ENCODE measurements at regions not wholly inside any gene's neighbourhood (a gene's known extent, or its start where the extent isn't known, plus 50 kb on each side); places are given as distances from the start of the nearest gene placed in this dataset.

DNA sequence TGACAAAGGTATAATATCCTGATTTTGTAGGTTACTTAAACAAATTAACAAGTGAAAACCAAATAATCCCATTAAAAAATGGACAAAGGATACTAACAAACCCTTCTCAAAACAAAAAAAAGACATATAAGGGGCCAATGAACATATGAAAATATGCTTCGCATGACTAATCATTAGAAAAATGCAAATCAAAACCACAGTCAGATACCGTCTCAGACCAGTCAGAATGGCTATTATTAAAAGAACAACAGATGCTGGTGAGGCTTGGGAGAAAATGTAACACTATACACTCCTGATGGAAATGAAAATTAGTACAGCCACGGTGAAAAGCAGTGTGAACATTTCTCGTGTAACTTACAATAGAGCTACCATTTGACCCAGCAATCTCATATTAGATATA is 1542.2 kb upstream of the CDH9 start:
- DNase-seq (no peak), ATAC-seq (no peak)
- no peak overlapping the region for H3K27ac ChIP-seq (ENCODE audit: low read length)
- H3K27ac Mint-ChIP-seq, result no peak overlapping the region
- 78% methylated on average over 4 of the region's 4 CpGs for WGBS (ENCODE audit: insufficient coverage)
- H3K36me3 Mint-ChIP-seq, result peaks cover 38% of the 10 kb centered on the region
- no peaks in the 10 kb centered on the region for H3K27me3 ChIP-seq (ENCODE audit: control insufficient read depth, insufficient read depth, low read length)
- no peaks in the 10 kb centered on the region for H3K4me1 Mint-ChIP-seq
- H3K9me3 ChIP-seq (ENCODE audit: control insufficient read depth, insufficient read depth, low read length), result no peaks in the 10 kb centered on the region
- intact Hi-C loops (cut with micrococcal nuclease), result no loop called here
- peaks cover 23 to 42% of the 10 kb centered on the region in 2 donors for H3K9me3 Mint-ChIP-seq
- no peak overlapping the region for H3K4me3 ChIP-seq (ENCODE audit: low read length)
- H3K27me3 Mint-ChIP-seq (ENCODE audit: low read depth in 2 of 2), result no peaks in the 10 kb centered on the region
- no peaks in the 10 kb centered on the region for H3K4me1 ChIP-seq (ENCODE audit: control insufficient read depth, insufficient read depth, low read length)
- no peaks in the 10 kb centered on the region for H3K36me3 ChIP-seq (ENCODE audit: control insufficient read depth, insufficient read depth, low read length)
- no peak overlapping the region for H3K4me3 Mint-ChIP-seq
- TF ChIP-seq, protein P1, sequence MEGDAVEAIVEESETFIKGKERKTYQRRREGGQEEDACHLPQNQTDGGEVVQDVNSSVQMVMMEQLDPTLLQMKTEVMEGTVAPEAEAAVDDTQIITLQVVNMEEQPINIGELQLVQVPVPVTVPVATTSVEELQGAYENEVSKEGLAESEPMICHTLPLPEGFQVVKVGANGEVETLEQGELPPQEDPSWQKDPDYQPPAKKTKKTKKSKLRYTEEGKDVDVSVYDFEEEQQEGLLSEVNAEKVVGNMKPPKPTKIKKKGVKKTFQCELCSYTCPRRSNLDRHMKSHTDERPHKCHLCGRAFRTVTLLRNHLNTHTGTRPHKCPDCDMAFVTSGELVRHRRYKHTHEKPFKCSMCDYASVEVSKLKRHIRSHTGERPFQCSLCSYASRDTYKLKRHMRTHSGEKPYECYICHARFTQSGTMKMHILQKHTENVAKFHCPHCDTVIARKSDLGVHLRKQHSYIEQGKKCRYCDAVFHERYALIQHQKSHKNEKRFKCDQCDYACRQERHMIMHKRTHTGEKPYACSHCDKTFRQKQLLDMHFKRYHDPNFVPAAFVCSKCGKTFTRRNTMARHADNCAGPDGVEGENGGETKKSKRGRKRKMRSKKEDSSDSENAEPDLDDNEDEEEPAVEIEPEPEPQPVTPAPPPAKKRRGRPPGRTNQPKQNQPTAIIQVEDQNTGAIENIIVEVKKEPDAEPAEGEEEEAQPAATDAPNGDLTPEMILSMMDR (IDR thresholded peaks at IDR 0.05), result no peak

GRCh38 chr5:28576022-28576421 is 1537.6 kb upstream of the CDH9 start:
- H3K36me3 Mint-ChIP-seq, result peaks cover 58% of the 10 kb centered on the region
- peaks cover 38 to 49% of the 10 kb centered on the region in 2 donors for H3K9me3 Mint-ChIP-seq
- H3K4me3 Mint-ChIP-seq, result no peak overlapping the region
- Histone ChIP-seq H3K9me3 (ENCODE audit: control insufficient read depth, insufficient read depth, low read length) (peaks cover 7% of the 10 kb centered on the region), H3K27me3 (ENCODE audit: control insufficient read depth, insufficient read depth, low read length) (no peaks in the 10 kb centered on the region), H3K36me3 (ENCODE audit: control insufficient read depth, insufficient read depth, low read length) (no peaks in the 10 kb centered on the region), H3K27ac (ENCODE audit: low read length) (no peak overlapping the region), H3K4me1 (ENCODE audit: control insufficient read depth, insufficient read depth, low read length) (no peaks in the 10 kb centered on the region), H3K4me3 (ENCODE audit: low read length) (no peak overlapping the region)
- ATAC-seq (no peak), DNase-seq (no peak)
- H3K4me1 Mint-ChIP-seq, result no peaks in the 10 kb centered on the region
- TF ChIP-seq, protein P1 (IDR thresholded peaks at IDR 0.05), result no peak
- WGBS (ENCODE audit: insufficient coverage), result 73% methylated on average over 2 of the region's 2 CpGs
- intact Hi-C loops (cut with micrococcal nuclease), result no loop called here
- H3K27ac Mint-ChIP-seq, result no peak overlapping the region
- H3K27me3 Mint-ChIP-seq (ENCODE audit: low read depth in 2 of 2), result no peaks in the 10 kb centered on the region

- peaks cover 7% of the 10 kb centered on the region for H3K9me3 ChIP-seq (ENCODE audit: control insufficient read depth, insufficient read depth, low read length)
- H3K4me3 ChIP-seq (ENCODE audit: low read length), result no peak overlapping the region
- Mint-ChIP-seq H3K36me3 (peaks cover 60% of the 10 kb centered on the region), H3K4me1 (no peaks in the 10 kb centered on the region), H3K27ac (no peak overlapping the region), H3K27me3 (ENCODE audit: low read depth in 2 of 2) (no peaks in the 10 kb centered on the region), H3K4me3 (no peak overlapping the region), H3K9me3 (peaks cover 39 to 46% of the 10 kb centered on the region in 2 donors)
- H3K27me3 ChIP-seq (ENCODE audit: control insufficient read depth, insufficient read depth, low read length), result no peaks in the 10 kb centered on the region
- ATAC-seq (no peak), DNase-seq (no peak)
- WGBS (ENCODE audit: insufficient coverage), result 93% methylated on average over 7 of the region's 7 CpGs
- no peak overlapping the region for H3K27ac ChIP-seq (ENCODE audit: low read length)
- no peaks in the 10 kb centered on the region for H3K36me3 ChIP-seq (ENCODE audit: control insufficient read depth, insufficient read depth, low read length)
- TF ChIP-seq, protein P1 (IDR thresholded peaks at IDR 0.05), result no peak
- no peaks in the 10 kb centered on the region for H3K4me1 ChIP-seq (ENCODE audit: control insufficient read depth, insufficient read depth, low read length)
- intact Hi-C loops (cut with micrococcal nuclease), result no loop called here
These were observed 1537.0 kb upstream of the CDH9 start for GRCh38 chr5:28575368-28575767.

DNA sequence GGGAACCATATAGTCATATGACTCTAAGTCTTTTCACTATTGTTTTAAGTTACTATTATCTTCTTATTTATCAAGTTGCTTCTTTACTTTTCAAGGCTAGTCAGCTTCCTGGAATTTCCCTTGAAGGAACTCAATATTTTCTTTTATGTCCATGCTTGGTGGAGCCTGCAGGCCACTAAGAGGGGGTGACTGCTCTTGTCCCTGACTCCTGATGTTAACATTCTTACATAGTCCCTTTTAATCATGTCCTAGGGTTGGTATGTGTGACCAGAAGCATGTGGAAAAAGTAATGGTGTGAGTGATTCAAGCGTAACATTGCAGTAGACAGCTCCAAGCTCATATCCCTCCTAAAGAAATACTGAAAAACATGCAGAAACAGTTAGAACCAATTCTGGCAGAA is 1536.2 kb upstream of the CDH9 start:
- Mint-ChIP-seq H3K27ac (no peak overlapping the region), H3K9me3 (peaks cover 39 to 45% of the 10 kb centered on the region in 2 donors)
- WGBS (ENCODE audit: insufficient coverage), result no CpG with 5 or more reads among the region's 1 CpG

More for the DNA sequence above, 1536.2 kb upstream of the CDH9 start:
- Mint-ChIP-seq H3K36me3 (peaks cover 57% of the 10 kb centered on the region), H3K4me1 (no peaks in the 10 kb centered on the region), H3K4me3 (no peak overlapping the region), H3K27me3 (ENCODE audit: low read depth in 2 of 2) (no peaks in the 10 kb centered on the region)
- H3K27me3 ChIP-seq (ENCODE audit: control insufficient read depth, insufficient read depth, low read length), result no peaks in the 10 kb centered on the region
- no peaks in the 10 kb centered on the region for H3K36me3 ChIP-seq (ENCODE audit: control insufficient read depth, insufficient read depth, low read length)
- intact Hi-C loops (cut with micrococcal nuclease), result no loop called here
- no peak overlapping the region for H3K4me3 ChIP-seq (ENCODE audit: low read length)
- H3K9me3 ChIP-seq (ENCODE audit: control insufficient read depth, insufficient read depth, low read length), result peaks cover 7% of the 10 kb centered on the region
- TF ChIP-seq, protein P1 (IDR thresholded peaks at IDR 0.05), result no peak
- H3K4me1 ChIP-seq (ENCODE audit: control insufficient read depth, insufficient read depth, low read length), result no peaks in the 10 kb centered on the region
- DNase-seq (no peak), ATAC-seq (no peak)
- H3K27ac ChIP-seq (ENCODE audit: low read length), result no peak overlapping the region
